ENCODE measurements at regions not wholly inside any gene's neighbourhood (a gene's known extent, or its start where the extent isn't known, plus 50 kb on each side); places are given as distances from the start of the nearest gene placed in this dataset.

DNA sequence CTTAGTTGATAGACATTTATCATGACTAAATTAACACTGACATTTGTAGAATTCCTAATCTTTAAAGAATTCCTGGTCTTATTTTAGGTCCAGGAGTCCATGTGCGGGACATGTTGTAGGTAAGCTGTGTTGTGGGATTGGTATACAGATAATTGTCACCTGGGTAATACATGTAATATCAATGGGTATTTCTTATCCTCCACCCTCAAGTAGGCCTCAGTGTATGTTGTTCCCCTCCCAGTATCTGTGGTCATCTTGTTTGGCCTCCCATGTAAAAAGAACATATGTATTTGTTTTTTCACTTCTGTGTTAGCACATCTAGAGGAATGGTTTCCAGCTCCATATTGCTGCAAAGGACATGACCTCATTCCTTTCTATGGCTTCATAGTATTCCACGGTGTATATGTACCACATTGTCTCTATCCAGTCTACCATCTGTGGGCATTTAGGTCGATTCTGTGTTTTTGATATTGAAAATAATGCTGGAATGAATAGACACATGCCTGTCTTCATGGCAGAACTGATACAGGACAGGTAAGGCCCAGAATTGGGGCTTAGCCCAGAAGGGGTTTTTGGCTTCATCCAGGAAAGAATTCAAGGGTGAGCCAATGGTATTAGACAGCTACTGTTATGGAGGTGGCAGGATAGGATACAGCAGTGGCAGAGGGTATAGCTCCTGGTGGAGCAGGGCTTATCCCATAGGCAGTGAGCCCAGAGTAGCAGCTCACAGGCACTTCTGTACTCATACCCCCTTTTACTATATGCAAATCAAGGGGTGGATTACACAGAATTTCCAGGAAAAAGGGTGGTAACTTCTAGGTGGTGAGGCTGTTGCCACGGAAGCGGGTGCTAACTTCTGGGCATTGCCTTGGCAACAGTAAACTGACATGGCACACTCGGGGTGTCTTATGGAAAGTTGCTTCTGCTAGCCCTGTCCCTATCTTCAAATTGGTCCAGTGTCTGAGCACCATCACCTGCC is 66.1 kb upstream of the WDR1 start:
- TF ChIP-seq CTCF (IDR thresholded peaks at IDR 0.05; ENCODE audit: borderline replicate concordance, extremely low read depth, low read length, poor library complexity, severe bottlenecking) (no peak), EZH2 (IDR thresholded peaks at IDR 0.05; ENCODE audit: borderline replicate concordance, low read depth, low read length, severe bottlenecking) (no peak)

All from DND-41 (cell line).